GM12872 (cell line): ENCODE measurements at regions not wholly inside any gene's neighbourhood (a gene's known extent, or its start where the extent isn't known, plus 50 kb on each side); places are given as distances from the start of the nearest gene placed in this dataset.

Experiments
- TF ChIP-seq, protein P1 (sequence below): IDR thresholded peaks from 3 replicates; pipeline ENCODE4 v1.5.1; 2011; ENCODE audit warnings: low read depth, mild to moderate bottlenecking, low read length, moderate library complexity; ENCODE audit not compliant: insufficient read depth

DNA sequence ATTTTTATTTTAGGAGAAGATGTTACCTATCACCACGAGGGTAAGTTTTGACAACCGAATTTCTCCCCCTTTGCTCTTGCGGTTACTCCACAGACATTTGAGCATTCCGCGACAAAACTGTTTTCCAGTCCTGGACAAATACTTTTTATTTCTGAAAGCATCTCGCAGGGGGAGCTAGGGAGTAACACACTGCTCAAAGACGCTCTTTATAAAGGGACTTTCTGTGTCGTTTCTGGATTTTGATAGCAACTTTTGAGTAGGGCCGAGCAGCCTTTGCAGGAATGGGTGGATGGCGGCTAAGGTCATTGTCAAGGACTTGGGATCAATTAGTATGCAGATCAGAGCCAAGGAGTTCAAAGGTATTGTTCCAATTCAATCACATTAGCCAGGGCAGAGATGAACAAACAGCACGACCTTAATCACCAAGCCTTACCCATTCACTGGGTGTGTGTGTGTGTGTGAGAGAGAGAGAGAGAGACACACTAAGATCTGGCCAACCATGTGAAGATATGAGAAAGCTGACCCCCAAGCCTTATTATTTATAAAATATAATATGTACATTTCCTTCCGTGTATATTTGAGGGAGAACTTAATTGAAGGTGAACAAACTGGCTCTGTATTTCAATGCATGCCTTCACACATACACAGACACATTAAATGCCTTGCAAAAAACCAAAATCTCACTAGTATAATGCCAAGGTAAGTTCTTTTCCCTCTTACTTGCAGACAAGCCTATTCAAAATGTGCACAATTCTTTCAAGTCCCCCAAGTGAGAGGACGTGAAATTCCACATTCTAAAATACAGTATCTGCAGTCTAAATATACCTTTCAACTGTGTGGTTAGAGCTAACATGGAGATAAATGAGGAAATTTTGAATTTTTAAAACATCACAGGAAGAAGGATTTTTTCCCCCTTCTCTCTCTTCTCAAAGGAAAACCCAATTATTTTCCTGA is 613.8 kb downstream of the VRK1 start:
- TF ChIP-seq, protein P1, sequence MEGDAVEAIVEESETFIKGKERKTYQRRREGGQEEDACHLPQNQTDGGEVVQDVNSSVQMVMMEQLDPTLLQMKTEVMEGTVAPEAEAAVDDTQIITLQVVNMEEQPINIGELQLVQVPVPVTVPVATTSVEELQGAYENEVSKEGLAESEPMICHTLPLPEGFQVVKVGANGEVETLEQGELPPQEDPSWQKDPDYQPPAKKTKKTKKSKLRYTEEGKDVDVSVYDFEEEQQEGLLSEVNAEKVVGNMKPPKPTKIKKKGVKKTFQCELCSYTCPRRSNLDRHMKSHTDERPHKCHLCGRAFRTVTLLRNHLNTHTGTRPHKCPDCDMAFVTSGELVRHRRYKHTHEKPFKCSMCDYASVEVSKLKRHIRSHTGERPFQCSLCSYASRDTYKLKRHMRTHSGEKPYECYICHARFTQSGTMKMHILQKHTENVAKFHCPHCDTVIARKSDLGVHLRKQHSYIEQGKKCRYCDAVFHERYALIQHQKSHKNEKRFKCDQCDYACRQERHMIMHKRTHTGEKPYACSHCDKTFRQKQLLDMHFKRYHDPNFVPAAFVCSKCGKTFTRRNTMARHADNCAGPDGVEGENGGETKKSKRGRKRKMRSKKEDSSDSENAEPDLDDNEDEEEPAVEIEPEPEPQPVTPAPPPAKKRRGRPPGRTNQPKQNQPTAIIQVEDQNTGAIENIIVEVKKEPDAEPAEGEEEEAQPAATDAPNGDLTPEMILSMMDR: no peak

DNA sequence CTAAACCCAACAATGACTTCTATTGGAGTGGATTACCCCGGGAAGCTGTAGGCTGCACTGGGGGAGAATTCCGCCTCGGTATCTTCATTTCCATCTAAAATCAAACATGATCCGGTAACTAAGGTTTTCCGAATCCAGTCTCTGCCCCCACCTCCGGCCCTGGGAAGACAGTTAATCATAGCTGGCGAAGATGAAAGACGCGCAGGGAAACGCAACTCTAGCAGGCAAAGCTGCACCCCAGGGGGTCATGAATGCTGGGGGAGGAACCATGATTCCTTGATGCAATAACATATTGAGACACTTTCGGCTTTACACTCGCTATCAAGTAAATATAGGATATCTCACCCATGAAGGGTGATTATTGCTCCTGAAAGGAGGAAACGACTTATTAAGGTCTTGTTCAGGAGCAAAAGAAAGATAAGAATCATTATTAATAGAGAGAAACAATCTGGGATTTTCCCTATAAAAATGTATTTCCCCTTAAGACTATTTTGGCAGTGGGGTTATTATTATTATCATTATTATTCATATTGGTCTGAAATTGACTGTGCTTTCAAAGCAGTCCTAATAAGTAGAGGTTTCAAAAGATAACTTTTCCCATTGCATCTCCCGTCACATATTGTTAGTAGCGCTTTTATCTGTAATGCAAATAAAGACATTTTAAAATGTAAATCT is 614.9 kb downstream of the VRK1 start:
- TF ChIP-seq, protein P1: no peak

DNA sequence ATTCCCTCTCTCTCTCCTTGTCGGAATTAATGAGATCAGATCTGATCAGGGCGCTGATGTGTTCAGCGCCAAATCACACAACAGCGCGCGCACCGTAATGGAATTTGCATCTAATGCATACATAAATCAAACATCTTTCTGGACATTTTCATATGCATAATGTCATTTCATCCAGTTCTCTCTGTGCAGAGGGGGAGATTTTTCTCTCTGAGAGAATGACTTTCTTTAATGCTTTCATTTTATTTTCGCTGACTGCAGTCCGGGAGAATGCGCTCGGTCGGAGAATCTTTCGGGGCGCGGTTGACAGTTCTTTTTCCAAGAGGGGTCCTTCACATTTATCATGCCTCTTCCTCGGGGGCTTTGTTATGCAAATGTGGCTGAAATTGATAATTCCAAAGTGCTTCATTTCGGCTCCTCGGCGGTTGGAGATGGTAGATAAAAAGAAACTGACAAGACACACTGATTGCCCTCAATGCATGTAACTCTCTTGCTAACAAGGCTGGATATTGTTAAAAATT is 615.9 kb downstream of the VRK1 start:
- TF ChIP-seq, protein P1: no peak

DNA sequence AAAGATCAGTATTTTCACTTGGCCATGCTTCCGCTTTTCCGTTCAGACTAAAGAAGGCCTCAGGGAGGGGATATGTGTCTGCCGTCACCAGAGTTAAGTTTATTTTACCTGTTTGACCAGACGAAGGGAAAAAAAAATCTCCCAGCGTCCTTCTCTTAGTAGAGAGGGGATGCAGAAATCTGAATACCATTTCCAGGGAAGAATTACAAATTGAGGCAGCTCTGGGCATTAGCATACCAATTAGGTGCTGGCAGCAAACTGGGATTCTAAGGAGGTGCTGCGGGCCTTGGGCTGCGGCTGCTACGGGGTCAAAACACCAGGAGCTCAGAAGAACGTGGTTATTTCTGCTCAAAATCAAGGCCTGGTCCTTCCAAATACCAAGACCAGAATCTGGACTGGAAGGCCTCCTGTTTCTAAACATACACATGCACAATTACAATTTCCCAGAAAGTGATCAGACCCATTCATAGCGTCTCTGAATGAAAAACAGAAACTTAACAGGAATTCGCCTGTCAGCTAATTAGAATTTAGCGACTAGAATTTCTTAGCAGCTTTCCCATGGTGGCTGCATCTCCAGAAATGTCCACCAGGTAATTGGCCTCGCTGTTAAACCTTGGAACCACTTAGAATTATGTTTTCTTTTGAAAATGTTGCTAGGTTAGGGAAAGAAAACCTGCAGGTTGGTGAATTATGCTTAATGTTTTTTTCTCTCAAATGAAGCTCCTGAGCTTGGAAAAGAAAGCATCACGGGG is 617.0 kb downstream of the VRK1 start:
- TF ChIP-seq, protein P1: no peak

DNA sequence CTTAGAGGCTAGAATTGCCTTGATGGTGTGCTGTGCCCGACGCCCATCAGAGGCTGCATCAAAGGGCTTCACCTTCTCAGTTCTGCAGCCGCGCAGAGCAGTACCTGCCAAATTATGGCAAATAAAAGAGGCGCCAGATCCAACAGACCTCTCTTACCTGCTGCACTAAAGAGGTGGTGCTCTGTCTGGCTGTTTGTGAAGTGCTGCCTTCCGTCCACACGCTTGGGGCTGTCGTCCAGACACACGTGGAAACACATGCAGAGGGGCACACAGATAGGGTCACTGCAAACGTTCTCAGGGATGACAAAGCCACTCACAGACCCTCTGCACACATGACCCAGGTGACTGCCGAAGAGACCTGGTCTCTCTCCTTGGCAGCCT is 617.5 kb downstream of the VRK1 start:
- TF ChIP-seq, protein P1: no peak

DNA sequence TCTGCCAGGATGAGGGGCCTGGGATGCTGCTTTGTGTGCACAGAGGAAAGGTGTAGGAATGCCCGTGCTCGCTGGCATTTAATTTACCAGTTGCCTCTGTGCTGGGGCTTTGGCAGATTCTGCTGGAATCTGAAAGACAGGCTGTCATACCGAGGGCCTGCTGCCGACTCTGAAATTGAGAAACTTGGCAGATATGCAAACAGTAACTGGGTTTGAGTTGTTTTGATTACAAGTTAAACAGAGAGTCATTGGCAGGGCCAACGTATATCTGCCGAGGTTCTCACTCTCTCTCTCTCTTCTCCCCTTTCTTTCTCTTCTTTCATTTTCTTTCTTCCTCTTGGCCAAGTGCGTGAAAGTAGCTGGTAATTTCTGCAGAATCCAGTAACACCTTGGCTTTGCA is 618.7 kb downstream of the VRK1 start:
- TF ChIP-seq, protein P1: no peak

DNA sequence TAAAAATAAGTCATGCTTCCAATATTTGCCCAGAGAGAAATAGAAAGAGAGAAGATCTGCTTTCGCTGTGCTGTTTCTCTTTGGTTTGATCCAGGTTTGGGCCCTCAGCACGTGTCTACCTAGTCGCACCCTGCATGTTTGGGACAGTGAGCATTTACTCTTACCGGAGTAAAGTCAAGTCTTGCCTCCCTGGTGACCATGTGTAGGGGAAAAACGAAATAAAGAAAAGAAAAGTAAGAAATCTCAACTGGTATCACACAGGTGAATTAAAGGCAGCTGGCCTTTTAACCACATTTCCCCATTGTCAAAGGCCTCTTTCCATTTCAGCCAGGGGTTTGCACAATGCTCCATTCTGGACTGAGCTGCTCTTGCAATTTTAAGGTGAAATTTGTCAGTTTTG is 619.4 kb downstream of the VRK1 start:
- TF ChIP-seq, protein P1: no peak
